ACHN (cell line): ENCODE measurements at regions not wholly inside any gene's neighbourhood (a gene's known extent, or its start where the extent isn't known, plus 50 kb on each side); places are given as distances from the start of the nearest gene placed in this dataset.
"Not testable (repeated sequence)": the region's sequence is repeated elsewhere in the genome, so short reads cannot be mapped to it uniquely, and the experiment has no call there.

Experiments
- DNase-seq: peaks from one replicate; pipeline ENCODE4 v3.0.0-alpha.2; 2015
- in situ Hi-C: cut with HindIII; loops from 2 replicates; pipeline ENCODE4 v1.10.0; 2017; ENCODE audit warnings: low sequenced_read_pairs, low pct_ligation_motif_present, low pct_unique_long_range_greater_than_20kb

- in situ Hi-C loops = no loop called here
- DNase-seq = no peak
These were observed 234.3 kb upstream of the FOLH1 start for GRCh38 chr11:49442669-49443068.

GRCh38 chr11:49439901-49440300 lies 231.5 kb upstream of the FOLH1 start:
- in situ Hi-C loops, DNase-seq: not testable (repeated sequence)

DNA sequence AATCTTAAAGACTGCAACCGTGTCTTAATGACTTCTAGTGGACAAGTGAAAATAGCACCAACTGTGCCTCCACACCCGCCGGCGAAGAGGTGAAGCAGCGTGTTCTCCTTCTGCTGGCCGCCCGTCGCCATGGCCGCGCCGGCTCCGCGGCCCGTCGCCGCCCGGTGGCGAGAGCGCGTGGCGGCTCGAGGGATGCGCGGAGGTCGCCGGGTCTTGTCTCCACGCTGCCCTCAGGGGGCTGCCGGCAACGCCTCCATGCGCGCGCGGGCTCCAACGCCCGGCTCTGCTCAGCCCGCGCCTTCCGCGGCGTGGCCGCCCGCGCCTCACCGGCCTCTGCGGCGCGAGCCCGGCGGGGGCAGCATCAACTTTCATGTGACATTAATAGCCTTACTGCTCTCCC lies 225.9 kb upstream of the FOLH1 start:
- in situ Hi-C loops, DNase-seq: not testable (repeated sequence)

GRCh38 chr11:49432242-49432848 lies 223.9 kb upstream of the FOLH1 start:
- in situ Hi-C loops = no loop called here
- no peak for DNase-seq

DNA sequence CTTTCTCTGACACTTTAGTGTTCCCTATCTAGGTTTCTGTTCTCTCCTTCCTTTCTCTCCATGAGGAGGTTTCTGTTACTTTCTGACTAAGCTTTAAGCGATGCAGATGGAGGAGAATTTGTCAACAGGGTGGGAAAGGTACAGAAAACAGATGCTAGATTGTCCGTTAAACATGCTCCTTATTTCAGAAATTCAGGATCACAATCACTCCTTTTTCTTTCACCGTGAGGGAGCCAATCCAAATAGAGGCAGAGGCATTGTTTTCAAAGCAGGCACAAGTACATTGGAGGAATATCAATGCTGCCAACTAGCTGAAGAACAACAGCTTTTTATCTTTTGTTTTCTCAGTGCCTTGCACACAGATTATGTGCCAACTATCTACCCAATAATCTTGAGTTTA lies 215.7 kb upstream of the FOLH1 start:
- in situ Hi-C loops = no loop called here
- DNase-seq = no peak

DNA sequence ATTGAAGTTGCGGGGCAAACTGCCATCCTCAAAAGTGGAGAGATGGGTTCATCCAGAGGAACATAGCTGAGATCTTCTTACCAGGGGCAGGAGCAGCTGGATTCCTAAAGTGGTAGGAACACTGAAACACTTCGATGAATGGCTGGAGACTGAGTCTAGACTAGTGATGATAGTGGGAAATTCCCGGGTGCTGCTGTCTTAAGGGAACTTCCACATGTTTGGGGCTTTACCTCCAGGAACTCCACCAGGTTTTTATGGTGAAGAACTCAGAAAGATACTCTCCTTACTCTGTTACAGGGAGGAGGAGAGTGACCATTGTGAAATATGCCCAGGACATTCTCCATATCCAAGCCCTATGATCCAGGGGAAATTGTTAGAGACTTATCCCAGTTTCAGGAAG lies 210.5 kb upstream of the FOLH1 start:
- in situ Hi-C loops, DNase-seq: not testable (repeated sequence)

DNA sequence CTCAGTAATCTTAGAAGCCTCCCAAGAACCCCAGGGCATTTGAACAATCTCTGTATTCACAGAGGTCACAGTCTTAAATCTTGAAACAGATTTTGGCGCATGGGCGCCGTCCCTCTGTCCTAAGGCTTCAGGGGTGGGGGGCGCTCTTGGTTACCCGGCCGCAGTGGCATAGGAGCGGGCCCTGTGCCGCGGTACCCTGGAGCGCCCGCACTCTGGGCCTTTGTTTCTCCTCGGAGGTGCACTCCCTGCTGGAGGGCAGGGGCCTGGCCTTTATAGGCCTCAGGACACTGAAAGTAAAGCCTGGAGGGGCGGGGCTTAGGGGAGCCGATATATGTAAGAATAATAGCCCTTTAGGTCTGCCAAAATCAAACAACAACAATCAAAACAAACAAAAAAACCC lies 197.3 kb upstream of the FOLH1 start:
- no peak for DNase-seq
- in situ Hi-C loops = no loop called here

- in situ Hi-C loops = not testable (repeated sequence)
These were observed 187.4 kb upstream of the FOLH1 start for GRCh38 chr11:49395789-49396188.

GRCh38 chr11:49390362-49390761 lies 182.0 kb upstream of the FOLH1 start:
- in situ Hi-C loops = not testable (repeated sequence)

More at GRCh38 chr11:49395789-49396188, 187.4 kb upstream of the FOLH1 start:
- not testable (repeated sequence) for DNase-seq

DNA sequence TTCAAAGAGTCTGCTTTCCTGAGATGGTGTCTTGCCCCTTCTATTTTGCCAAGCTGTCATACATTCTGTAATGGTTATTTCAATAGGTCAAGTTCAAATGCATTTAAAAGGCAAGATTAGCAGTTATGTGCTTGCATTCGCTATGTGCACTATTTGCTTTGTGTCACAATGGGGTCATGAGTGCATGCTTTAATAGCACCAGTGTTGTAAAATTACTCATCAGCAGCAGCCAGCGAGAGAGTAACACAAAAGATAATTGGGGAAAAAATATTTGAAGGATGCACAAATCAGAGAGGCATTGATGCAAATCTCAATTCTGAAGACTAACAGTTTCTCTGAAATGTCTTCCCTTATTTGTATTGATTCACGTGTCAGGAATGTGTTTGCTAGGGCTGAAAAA lies 180.7 kb upstream of the FOLH1 start:
- in situ Hi-C loops, DNase-seq: not testable (repeated sequence)

More at GRCh38 chr11:49390362-49390761, 182.0 kb upstream of the FOLH1 start:
- DNase-seq = not testable (repeated sequence)

- DNase-seq, in situ Hi-C loops: not testable (repeated sequence)
These were observed 176.0 kb upstream of the FOLH1 start for GRCh38 chr11:49384371-49384770.

- DNase-seq = no peak
- in situ Hi-C loops = no loop called here
These were observed 169.6 kb upstream of the FOLH1 start for GRCh38 chr11:49377978-49378377.

- in situ Hi-C loops, DNase-seq: not testable (repeated sequence)
These were observed 165.5 kb upstream of the FOLH1 start for GRCh38 chr11:49373866-49374265.

- DNase-seq, in situ Hi-C loops: not testable (repeated sequence)
These were observed 165.0 kb upstream of the FOLH1 start for GRCh38 chr11:49373385-49373784.

GRCh38 chr11:49372137-49372536 lies 163.7 kb upstream of the FOLH1 start:
- in situ Hi-C loops = not testable (repeated sequence)

DNA sequence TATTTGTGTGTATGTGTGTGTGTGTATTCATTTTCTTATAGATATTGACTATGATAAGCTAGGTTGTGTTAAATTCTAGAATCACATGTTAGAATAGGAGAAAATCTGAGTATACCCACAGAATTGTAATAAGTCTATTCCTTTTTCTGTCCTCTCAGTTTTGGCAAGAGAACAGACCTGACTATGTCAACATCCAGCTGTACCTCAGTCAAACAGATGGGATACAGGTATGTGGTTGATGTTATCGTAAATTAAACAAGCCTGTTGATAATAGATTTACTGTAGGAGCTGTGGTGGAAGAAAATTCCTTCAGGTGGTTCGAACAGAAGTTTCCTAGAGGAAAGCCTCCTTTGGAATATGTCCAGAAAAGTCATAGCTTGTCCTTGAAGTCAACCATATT lies 160.2 kb upstream of the FOLH1 start:
- in situ Hi-C loops, DNase-seq: not testable (repeated sequence)

More at GRCh38 chr11:49372137-49372536, 163.7 kb upstream of the FOLH1 start:
- DNase-seq = peak; percentile 4

- in situ Hi-C loops, DNase-seq: not testable (repeated sequence)
These were observed 157.0 kb upstream of the FOLH1 start for GRCh38 chr11:49365375-49365774.

GRCh38 chr11:49362994-49363393 lies 154.6 kb upstream of the FOLH1 start:
- in situ Hi-C loops = not testable (repeated sequence)

GRCh38 chr11:49354536-49354935 lies 146.1 kb upstream of the FOLH1 start:
- in situ Hi-C loops, DNase-seq: not testable (repeated sequence)

More at GRCh38 chr11:49362994-49363393, 154.6 kb upstream of the FOLH1 start:
- DNase-seq = not testable (repeated sequence)

DNA sequence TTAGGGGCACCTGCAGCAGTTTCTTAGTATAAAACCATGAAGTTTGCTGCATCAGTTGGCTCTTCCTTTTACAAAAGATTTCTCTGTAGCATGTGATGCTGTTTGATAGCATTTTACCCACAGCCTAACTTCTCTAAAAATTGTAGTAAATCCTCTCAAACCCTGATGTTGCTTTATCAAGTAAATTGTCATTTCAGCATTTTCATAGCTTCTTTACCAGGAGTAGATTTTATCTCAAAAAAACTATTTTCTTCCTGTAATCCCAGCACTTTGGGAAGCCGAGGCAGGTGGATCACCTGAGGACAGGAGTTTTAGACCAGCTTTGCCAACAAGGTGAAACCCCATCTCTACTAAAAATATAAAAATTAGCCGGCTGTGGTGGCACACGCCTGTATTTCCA lies 144.5 kb upstream of the FOLH1 start:
- in situ Hi-C loops, DNase-seq: not testable (repeated sequence)
